ENCODE measurements at regions not wholly inside any gene's neighbourhood (a gene's known extent, or its start where the extent isn't known, plus 50 kb on each side); places are given as distances from the start of the nearest gene placed in this dataset.
"Not testable (repeated sequence)": the region's sequence is repeated elsewhere in the genome, so short reads cannot be mapped to it uniquely, and the experiment has no call there.

GRCh38 chr20:5452691-5453090, 135.9 kb upstream of the PROKR2 start:
- TF ChIP-seq, protein P1, sequence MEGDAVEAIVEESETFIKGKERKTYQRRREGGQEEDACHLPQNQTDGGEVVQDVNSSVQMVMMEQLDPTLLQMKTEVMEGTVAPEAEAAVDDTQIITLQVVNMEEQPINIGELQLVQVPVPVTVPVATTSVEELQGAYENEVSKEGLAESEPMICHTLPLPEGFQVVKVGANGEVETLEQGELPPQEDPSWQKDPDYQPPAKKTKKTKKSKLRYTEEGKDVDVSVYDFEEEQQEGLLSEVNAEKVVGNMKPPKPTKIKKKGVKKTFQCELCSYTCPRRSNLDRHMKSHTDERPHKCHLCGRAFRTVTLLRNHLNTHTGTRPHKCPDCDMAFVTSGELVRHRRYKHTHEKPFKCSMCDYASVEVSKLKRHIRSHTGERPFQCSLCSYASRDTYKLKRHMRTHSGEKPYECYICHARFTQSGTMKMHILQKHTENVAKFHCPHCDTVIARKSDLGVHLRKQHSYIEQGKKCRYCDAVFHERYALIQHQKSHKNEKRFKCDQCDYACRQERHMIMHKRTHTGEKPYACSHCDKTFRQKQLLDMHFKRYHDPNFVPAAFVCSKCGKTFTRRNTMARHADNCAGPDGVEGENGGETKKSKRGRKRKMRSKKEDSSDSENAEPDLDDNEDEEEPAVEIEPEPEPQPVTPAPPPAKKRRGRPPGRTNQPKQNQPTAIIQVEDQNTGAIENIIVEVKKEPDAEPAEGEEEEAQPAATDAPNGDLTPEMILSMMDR (IDR thresholded peaks at IDR 0.05), result not testable (repeated sequence)
- not testable (repeated sequence) for TF ChIP-seq SIN3A (IDR thresholded peaks at IDR 0.05; ENCODE audit: borderline replicate concordance, low read depth, low read length); GABPA (IDR thresholded peaks at IDR 0.05; ENCODE audit: low read depth); FOXJ3 (CRISPR knock-in tag; IDR thresholded peaks at IDR 0.05); RCOR1 (IDR thresholded peaks at IDR 0.05; ENCODE audit: low read length); ZBTB33 (IDR thresholded peaks at IDR 0.05; ENCODE audit: borderline replicate concordance, low read depth); REST (IDR thresholded peaks at IDR 0.05; ENCODE audit: low read depth, low read length); RXRA (IDR thresholded peaks at IDR 0.05; ENCODE audit: borderline replicate concordance, low read depth); MXI1 (IDR thresholded peaks at IDR 0.05; ENCODE audit: low read depth, low read length)
- TF ChIP-seq, protein P2, sequence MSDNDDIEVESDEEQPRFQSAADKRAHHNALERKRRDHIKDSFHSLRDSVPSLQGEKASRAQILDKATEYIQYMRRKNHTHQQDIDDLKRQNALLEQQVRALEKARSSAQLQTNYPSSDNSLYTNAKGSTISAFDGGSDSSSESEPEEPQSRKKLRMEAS (IDR thresholded peaks at IDR 0.05; ENCODE audit: low read depth), result not testable (repeated sequence)

All from SK-N-SH (cell line).